ENCODE measurements at regions not wholly inside any gene's neighbourhood (a gene's known extent, or its start where the extent isn't known, plus 50 kb on each side); places are given as distances from the start of the nearest gene placed in this dataset.

- TF ChIP-seq ETV6 (CRISPR knock-in tag; IDR thresholded peaks at IDR 0.05) (no peak), CTCF (IDR thresholded peaks at IDR 0.05) (no peak), USF1 (CRISPR knock-in tag; IDR thresholded peaks at IDR 0.05) (no peak), JUN (CRISPR knock-in tag; IDR thresholded peaks at IDR 0.05) (no peak), CREM (CRISPR knock-in tag; IDR thresholded peaks at IDR 0.05) (no peak), ZNF232 (CRISPR knock-in tag; IDR thresholded peaks at IDR 0.05) (no peak)
Measured at GRCh38 chr2:215615803-215616174, 179.9 kb upstream of the FN1 start.
